B cell (primary cell): ENCODE measurements at regions not wholly inside any gene's neighbourhood (a gene's known extent, or its start where the extent isn't known, plus 50 kb on each side); places are given as distances from the start of the nearest gene placed in this dataset.
"Not testable (repeated sequence)": the region's sequence is repeated elsewhere in the genome, so short reads cannot be mapped to it uniquely, and the experiment has no call there.

Experiments used
- ATAC-seq: fragments of 200-7000 bp; cut with Tn5 transposase; one replicate; pipeline ENCODE4 v1.10.0; 2021; ENCODE audit warnings: low read depth, mild to moderate bottlenecking, moderate number of reproducible peaks, moderate library complexity
- CTCF ChIA-PET: fragments of 350-600 bp; sonication (Branson Sonifier 250); formaldehyde crosslinking; loops from one replicate; lab custom pipeline; 2021; ENCODE audit warnings: antibody characterized with exemption, inconsistent platforms; lab: Charles Lee
- POLR2A ChIA-PET: fragments of 350-600 bp; sonication (Branson Sonifier 250); formaldehyde crosslinking; loops from one replicate; lab custom pipeline; 2021; ENCODE audit warnings: antibody characterized with exemption; lab: Charles Lee
- DNase-seq: peaks from one replicate; pipeline ENCODE4 v3.0.0; 2013
- H2AFZ ChIP-seq: 2 replicates; pipeline ENCODE4 v1.6.1; 2012; ENCODE audit warnings: mild to moderate bottlenecking, low read depth, low read length; ENCODE audit not compliant: insufficient read depth, poor library complexity, severe bottlenecking
- H3K27ac ChIP-seq, 2 donors: 1 replicate in 1 of 2; 2 replicates in 1 of 2; pipeline ENCODE4 v1.5.1; 2012 to 2013; ENCODE audit warnings: low read length in 2 of 2, mild to moderate bottlenecking in 2 of 2, moderate library complexity in 1 of 2
- H3K27me3 ChIP-seq, 4 experiments: fragments of 200-600 bp in 1 of 4; sonication (generic) in 1 of 4; replicated peaks in 1 of 4; 1 replicate in 2 of 4; 2 replicates in 2 of 4; pipeline versions ENCODE4 v1.6.1 to v1.7.0; 2013 to 2016; ENCODE audit warnings: low read length in 3 of 4, mild to moderate bottlenecking in 2 of 4, mixed read lengths in 1 of 4, moderate library complexity in 1 of 4; ENCODE audit not compliant: insufficient read depth in 4 of 4, control insufficient read depth in 3 of 4; ENCODE audit errors: control extremely low read depth in 1 of 4
- H3K36me3 ChIP-seq, 2 experiments: replicated peaks in 1 of 2; 1 replicate in 1 of 2; 2 replicates in 1 of 2; pipeline versions ENCODE4 v1.6.1 to v1.7.1; 2013; ENCODE audit warnings: low read length in 1 of 2; ENCODE audit not compliant: insufficient read depth in 2 of 2, control insufficient read depth in 1 of 2; ENCODE audit errors: control extremely low read depth in 1 of 2, extremely low read depth in 1 of 2
- H3K4me1 ChIP-seq, 2 donors: fragments of 200-600 bp in 1 of 2; sonication (generic) in 1 of 2; 1 replicate in 1 of 2; 2 replicates in 1 of 2; pipeline versions ENCODE4 v1.5.1 to v1.6.1; 2013 to 2017; ENCODE audit warnings: low read length in 2 of 2; ENCODE audit not compliant: control insufficient read depth in 2 of 2, insufficient read depth in 2 of 2
- H3K4me2 ChIP-seq: replicated peaks from 2 replicates; pipeline ENCODE3; 2012; ENCODE audit warnings: mild to moderate bottlenecking, low read depth, low read length; ENCODE audit not compliant: poor library complexity, severe bottlenecking
- H3K4me3 ChIP-seq, 5 experiments: fragments of 200-600 bp in 1 of 5; sonication (generic) in 1 of 5; 1 replicate in 3 of 5; 2 replicates in 2 of 5; pipeline versions ENCODE4 v1.5.1 to v1.7.0; 2011 to 2016; ENCODE audit warnings: low read length in 4 of 5, mild to moderate bottlenecking in 4 of 5, low read depth in 2 of 5, control low read depth in 1 of 5, moderate library complexity in 1 of 5; ENCODE audit not compliant: insufficient read depth in 1 of 5; ENCODE audit errors: control extremely low read depth in 1 of 5, extremely low read depth in 1 of 5
- H3K79me2 ChIP-seq: fragments of 200-600 bp; sonication (generic); one replicate; pipeline ENCODE4 v1.6.0; 2016; ENCODE audit warnings: low read length; ENCODE audit not compliant: control insufficient read depth, insufficient read depth
- H3K9ac ChIP-seq: fragments of 200-600 bp; sonication (generic); 2 replicates; pipeline ENCODE4 v1.6.1; 2017; ENCODE audit warnings: mild to moderate bottlenecking, low read length, moderate library complexity
- H3K9me3 ChIP-seq, 3 donors: one replicate each; pipeline versions ENCODE4 v1.6.1 to v1.7.1; 2013; ENCODE audit warnings: low read length in 2 of 3; ENCODE audit not compliant: control insufficient read depth in 2 of 3, insufficient read depth in 1 of 3; ENCODE audit errors: control extremely low read depth in 1 of 3
- H4K20me1 ChIP-seq: 2 replicates; pipeline ENCODE4 v1.6.0; 2012; ENCODE audit warnings: mild to moderate bottlenecking, low read length; ENCODE audit not compliant: insufficient read depth, control insufficient read depth, poor library complexity, severe bottlenecking
- H3K27ac Mint-ChIP-seq: one replicate; pipeline ENCODE4 v1.8.0; 2021; ENCODE audit warnings: mixed read lengths
- H3K27me3 Mint-ChIP-seq: one replicate; pipeline ENCODE4 v1.8.0; 2021; ENCODE audit warnings: mixed read lengths
- H3K4me1 Mint-ChIP-seq: one replicate; pipeline ENCODE4 v1.8.0; 2021; ENCODE audit warnings: mixed read lengths
- H3K4me3 Mint-ChIP-seq: one replicate; pipeline ENCODE4 v1.8.0; 2021; ENCODE audit warnings: mixed read lengths
- H3K9me3 Mint-ChIP-seq: one replicate; pipeline ENCODE4 v1.8.0; 2022; ENCODE audit warnings: mixed read lengths; ENCODE audit not compliant: insufficient read depth
- EZH2 ChIP-seq: IDR thresholded peaks from 2 replicates; pipeline ENCODE4 v1.6.1; 2012; ENCODE audit warnings: borderline replicate concordance, low read depth, mild to moderate bottlenecking, moderate library complexity, low read length; ENCODE audit not compliant: insufficient read depth, poor library complexity, severe bottlenecking
- WGBS: methylation state at CpG from one replicate; pipeline ENCODE4 v1.1.5; 2013; ENCODE audit warnings: missing lambda C conversion rate; ENCODE audit not compliant: insufficient coverage; 5-methylcytosine and 5-hydroxymethylcytosine counted together
- intact Hi-C: fragments of 100-400 bp; cut with micrococcal nuclease; formaldehyde crosslinking; loops from one replicate; pipeline ENCODE4 v1.10.0; 2022
- TF ChIP-seq, protein P1 (sequence below): fragments of 200-600 bp; IDR thresholded peaks from one replicate; pipeline ENCODE4 v1.8.0; 2022; ENCODE audit warnings: antibody characterized with exemption, mild to moderate bottlenecking

DNA sequence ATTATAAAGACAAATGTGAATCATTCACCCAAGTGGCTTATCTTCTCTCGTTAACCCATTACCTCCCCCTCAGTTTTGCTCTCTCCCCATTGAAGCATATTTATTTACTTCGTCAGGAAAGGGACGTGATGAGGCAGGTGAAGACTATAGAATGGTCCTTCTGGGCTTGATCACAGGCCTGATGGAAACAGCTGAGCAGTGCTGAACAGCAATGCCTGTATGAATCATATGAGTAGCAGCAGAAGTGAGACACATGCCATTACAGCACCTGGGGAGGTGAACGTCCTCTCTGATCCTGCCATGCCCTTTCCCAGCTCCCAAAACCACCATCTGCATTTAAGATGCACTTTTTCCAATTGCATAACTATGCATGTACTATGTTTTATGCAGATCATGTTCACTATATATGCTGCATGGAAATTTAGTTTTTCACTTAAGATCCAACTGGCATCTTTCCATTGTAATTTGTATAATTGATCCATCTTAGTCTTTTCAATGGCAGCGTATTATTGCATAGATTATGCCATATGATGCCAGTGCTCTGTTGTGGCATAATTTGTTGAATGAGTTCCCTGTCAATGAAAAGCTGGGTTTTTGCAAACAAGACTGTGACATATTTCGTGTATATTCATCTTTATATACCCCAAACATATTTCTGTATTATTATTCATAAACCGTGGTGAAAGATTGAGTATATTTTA is 105.3 kb downstream of the CXCL12 start:
- ChIA-PET POLR2A (no interaction called here), CTCF (no interaction called here)
- Histone ChIP-seq H3K27ac (no peak overlapping the region), H3K4me1 (no peaks in the 10 kb centered on the region), H3K79me2 (no peaks in the 10 kb centered on the region), H3K4me3 (no peak overlapping the region), H3K36me3 (no peaks in the 10 kb centered on the region), H2AFZ (no peak overlapping the region), H3K4me2 (no peak overlapping the region), H3K27me3 (no peaks in the 10 kb centered on the region), H4K20me1 (no peaks in the 10 kb centered on the region), H3K9me3 (peaks cover 0 to 6% (median 0%) of the 10 kb centered on the region in 3 donors), H3K9ac (no peak overlapping the region)
- DNase-seq (no peak), ATAC-seq (no peak)
- H3K4me3 Mint-ChIP-seq: no peak overlapping the region
- no peaks in the 10 kb centered on the region for H3K9me3 Mint-ChIP-seq
- H3K27ac Mint-ChIP-seq: no peak overlapping the region
- H3K27me3 Mint-ChIP-seq: no peaks in the 10 kb centered on the region
- TF ChIP-seq, protein P1, sequence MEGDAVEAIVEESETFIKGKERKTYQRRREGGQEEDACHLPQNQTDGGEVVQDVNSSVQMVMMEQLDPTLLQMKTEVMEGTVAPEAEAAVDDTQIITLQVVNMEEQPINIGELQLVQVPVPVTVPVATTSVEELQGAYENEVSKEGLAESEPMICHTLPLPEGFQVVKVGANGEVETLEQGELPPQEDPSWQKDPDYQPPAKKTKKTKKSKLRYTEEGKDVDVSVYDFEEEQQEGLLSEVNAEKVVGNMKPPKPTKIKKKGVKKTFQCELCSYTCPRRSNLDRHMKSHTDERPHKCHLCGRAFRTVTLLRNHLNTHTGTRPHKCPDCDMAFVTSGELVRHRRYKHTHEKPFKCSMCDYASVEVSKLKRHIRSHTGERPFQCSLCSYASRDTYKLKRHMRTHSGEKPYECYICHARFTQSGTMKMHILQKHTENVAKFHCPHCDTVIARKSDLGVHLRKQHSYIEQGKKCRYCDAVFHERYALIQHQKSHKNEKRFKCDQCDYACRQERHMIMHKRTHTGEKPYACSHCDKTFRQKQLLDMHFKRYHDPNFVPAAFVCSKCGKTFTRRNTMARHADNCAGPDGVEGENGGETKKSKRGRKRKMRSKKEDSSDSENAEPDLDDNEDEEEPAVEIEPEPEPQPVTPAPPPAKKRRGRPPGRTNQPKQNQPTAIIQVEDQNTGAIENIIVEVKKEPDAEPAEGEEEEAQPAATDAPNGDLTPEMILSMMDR: no peak
- no peak for TF ChIP-seq EZH2
- no peaks in the 10 kb centered on the region for H3K4me1 Mint-ChIP-seq
- WGBS: no CpG with 5 or more reads among the region's 7 CpGs
- intact Hi-C loops: no loop called here

DNA sequence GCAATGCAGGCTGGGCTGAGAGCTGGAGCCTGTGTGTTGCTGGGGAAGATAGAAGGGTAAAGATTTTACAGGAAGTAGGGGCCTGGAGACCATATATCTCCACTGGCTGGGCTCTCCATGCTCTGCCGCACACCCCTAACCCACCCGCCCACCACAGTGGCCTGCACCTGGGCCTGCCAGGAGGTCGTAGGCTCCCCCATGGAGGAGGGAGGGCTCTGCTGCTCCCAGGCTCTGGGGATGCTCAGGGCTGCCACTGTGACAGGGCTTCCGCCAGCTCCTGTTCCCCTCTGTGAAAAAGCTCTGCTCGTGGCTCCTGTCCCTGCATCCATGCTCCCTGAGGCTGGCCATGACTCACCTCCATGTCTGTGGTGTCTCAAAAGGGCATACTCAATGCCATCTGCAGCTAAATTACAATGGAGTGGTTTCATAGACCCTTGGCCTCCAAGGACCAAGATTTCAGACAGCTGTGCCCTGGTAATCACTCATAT is 106.0 kb downstream of the CXCL12 start:
- H3K4me2 ChIP-seq: no peak overlapping the region
- no peaks in the 10 kb centered on the region for H3K9me3 Mint-ChIP-seq
- no peak overlapping the region for H2AFZ ChIP-seq
- H4K20me1 ChIP-seq: no peaks in the 10 kb centered on the region
- H3K27me3 ChIP-seq: no peaks in the 10 kb centered on the region
- no peaks in the 10 kb centered on the region for H3K79me2 ChIP-seq
- no peak for TF ChIP-seq EZH2
- TF ChIP-seq, protein P1: no peak
- DNase-seq (no peak), ATAC-seq (no peak)
- POLR2A ChIA-PET: no interaction called here
- CTCF ChIA-PET: no interaction called here
- no peaks in the 10 kb centered on the region for H3K4me1 Mint-ChIP-seq
- no peak overlapping the region for H3K4me3 ChIP-seq
- 70% methylated on average over 3 of the region's 5 CpGs for WGBS
- H3K36me3 ChIP-seq: no peaks in the 10 kb centered on the region
- no peak overlapping the region for H3K4me3 Mint-ChIP-seq
- H3K9me3 ChIP-seq: peaks cover 0 to 6% (median 0%) of the 10 kb centered on the region in 3 donors
- H3K27me3 Mint-ChIP-seq: no peaks in the 10 kb centered on the region
- H3K9ac ChIP-seq: no peak overlapping the region
- H3K27ac ChIP-seq: no peak overlapping the region
- H3K4me1 ChIP-seq: no peaks in the 10 kb centered on the region
- intact Hi-C loops: no loop called here
- no peak overlapping the region for H3K27ac Mint-ChIP-seq

DNA sequence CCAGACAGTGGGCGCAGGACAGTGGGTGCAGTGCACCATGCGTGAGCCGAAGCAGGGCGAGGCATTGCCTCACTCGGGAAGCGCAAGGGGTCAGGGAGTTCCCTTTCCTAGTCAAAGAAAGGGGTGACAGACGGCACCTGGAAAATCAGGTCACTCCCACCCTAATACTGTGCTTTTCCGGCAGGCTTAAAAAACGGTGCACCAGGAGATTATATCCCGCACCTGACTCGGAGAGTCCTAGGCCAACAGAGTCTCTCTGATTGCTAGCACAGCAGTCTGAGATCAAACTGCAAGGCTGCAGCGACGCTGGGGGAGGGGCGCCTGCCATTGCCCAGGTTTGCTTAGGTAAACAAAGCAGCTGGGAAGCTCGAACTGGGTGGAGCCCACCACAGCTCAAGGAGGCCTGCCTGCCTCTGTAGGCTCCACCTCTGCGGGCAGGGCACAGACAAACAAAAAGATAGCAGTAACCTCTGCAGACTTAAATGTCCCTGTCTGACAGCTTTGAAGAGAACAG is 116.4 kb downstream of the CXCL12 start:
- DNase-seq, H3K9ac ChIP-seq, H3K4me3 Mint-ChIP-seq, H3K4me2 ChIP-seq, H3K36me3 ChIP-seq, H3K9me3 Mint-ChIP-seq, H3K4me1 ChIP-seq, H3K27me3 ChIP-seq, H4K20me1 ChIP-seq, H3K27me3 Mint-ChIP-seq, intact Hi-C loops, CTCF ChIA-PET, H3K27ac Mint-ChIP-seq, ATAC-seq, H3K4me1 Mint-ChIP-seq, H3K27ac ChIP-seq, H3K79me2 ChIP-seq, H2AFZ ChIP-seq, H3K4me3 ChIP-seq, POLR2A ChIA-PET: not testable (repeated sequence)
- WGBS: 89% methylated on average over 9 of the region's 16 CpGs
- H3K9me3 ChIP-seq: peaks cover 0 to 16% (median 0%) of the 10 kb centered on the region in 3 donors
